ENCODE measurements at regions not wholly inside any gene's neighbourhood (a gene's known extent, or its start where the extent isn't known, plus 50 kb on each side); places are given as distances from the start of the nearest gene placed in this dataset.

GRCh38 chr6:6966569-6966968 lies 141.2 kb upstream of the RREB1 start:
- TF ChIP-seq, protein P1, sequence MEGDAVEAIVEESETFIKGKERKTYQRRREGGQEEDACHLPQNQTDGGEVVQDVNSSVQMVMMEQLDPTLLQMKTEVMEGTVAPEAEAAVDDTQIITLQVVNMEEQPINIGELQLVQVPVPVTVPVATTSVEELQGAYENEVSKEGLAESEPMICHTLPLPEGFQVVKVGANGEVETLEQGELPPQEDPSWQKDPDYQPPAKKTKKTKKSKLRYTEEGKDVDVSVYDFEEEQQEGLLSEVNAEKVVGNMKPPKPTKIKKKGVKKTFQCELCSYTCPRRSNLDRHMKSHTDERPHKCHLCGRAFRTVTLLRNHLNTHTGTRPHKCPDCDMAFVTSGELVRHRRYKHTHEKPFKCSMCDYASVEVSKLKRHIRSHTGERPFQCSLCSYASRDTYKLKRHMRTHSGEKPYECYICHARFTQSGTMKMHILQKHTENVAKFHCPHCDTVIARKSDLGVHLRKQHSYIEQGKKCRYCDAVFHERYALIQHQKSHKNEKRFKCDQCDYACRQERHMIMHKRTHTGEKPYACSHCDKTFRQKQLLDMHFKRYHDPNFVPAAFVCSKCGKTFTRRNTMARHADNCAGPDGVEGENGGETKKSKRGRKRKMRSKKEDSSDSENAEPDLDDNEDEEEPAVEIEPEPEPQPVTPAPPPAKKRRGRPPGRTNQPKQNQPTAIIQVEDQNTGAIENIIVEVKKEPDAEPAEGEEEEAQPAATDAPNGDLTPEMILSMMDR (IDR thresholded peaks at IDR 0.05; ENCODE audit: low read depth, low read length) = no peak

GRCh38 chr6:6968357-6968730 lies 139.4 kb upstream of the RREB1 start:
- H3K4me3 ChIP-seq (ENCODE audit: low read depth, low read length) = no peak overlapping the region
- TF ChIP-seq, protein P1 (IDR thresholded peaks at IDR 0.05; ENCODE audit: low read depth, low read length) = no peak

More at GRCh38 chr6:6966569-6966968, 141.2 kb upstream of the RREB1 start:
- H3K4me3 ChIP-seq (ENCODE audit: low read depth, low read length) = no peak overlapping the region

- TF ChIP-seq, protein P1 (IDR thresholded peaks at IDR 0.05; ENCODE audit: low read depth, low read length) = no peak
- no peak overlapping the region for H3K4me3 ChIP-seq (ENCODE audit: low read depth, low read length)
Measured at GRCh38 chr6:6968731-6969552, 138.8 kb upstream of the RREB1 start.

DNA sequence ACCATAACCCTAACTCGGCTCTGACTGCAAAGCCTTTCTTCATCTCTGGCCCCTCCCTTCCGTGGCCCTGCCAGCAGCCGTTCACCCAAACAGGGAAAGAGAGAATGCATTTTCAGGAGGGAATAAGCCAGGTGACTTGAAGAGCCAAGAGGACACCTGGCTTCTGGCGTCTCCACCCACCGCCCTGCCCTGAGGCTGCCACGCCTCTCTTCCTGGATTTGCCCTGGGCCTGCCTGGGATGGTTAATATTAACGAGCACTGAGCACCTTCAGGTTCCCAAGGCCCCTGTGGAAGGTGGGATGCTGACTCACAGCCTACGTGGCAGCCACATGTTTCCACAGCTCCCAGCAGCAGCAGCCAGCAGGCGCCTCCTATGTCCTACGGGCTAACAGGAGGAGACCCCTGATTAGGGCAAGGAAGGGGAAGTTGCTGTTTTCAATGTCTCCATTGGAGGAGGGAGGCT lies 138.0 kb upstream of the RREB1 start:
- H3K4me3 ChIP-seq (ENCODE audit: low read depth, low read length) = no peak overlapping the region
- TF ChIP-seq, protein P1 (IDR thresholded peaks at IDR 0.05; ENCODE audit: low read depth, low read length) = no peak

- no peak overlapping the region for H3K4me3 ChIP-seq (ENCODE audit: low read depth, low read length)
- TF ChIP-seq, protein P1 (IDR thresholded peaks at IDR 0.05; ENCODE audit: low read depth, low read length) = no peak
Measured at GRCh38 chr6:6970851-6971250, 136.9 kb upstream of the RREB1 start.

DNA sequence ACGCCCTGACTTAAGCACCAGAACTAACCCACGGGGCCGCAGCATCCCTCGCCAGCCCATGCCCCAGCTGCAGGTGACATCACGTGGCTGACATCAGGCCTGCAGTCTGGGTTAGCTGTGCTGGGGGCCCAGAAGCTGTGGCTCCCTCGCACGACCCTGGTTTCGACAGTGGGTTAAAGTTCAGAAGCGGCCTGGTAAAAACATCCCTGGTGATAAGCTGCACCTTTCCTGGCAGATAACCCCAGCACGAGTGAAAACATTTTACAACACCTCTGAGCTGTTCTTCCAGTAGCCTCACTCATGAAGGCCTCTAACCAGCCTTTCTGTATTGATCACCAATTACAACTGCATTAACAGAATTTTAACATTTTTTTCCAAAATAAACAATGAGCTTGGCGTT lies 136.4 kb upstream of the RREB1 start:
- TF ChIP-seq, protein P1 (IDR thresholded peaks at IDR 0.05; ENCODE audit: low read depth, low read length) = no peak
- no peak overlapping the region for H3K4me3 ChIP-seq (ENCODE audit: low read depth, low read length)

DNA sequence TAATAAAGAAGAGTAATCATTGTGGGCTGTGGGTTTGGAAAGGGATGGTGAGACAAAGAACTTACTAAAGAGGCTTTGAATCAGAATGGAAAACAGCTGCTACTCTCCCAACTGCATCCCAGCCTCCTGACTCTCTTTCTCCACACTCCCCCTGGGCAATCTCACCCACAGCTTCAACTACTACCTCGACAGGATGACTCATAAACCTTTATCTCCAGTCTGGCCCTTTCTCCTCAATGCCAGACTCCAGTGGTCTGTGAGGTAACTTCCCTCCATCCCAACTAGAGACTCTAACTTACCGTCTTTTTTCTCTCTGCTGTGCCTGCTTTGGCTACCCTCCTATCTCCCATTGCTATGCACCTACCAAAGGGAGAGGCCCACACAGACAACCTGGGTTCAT lies 135.3 kb upstream of the RREB1 start:
- TF ChIP-seq, protein P1 (IDR thresholded peaks at IDR 0.05; ENCODE audit: low read depth, low read length) = no peak
- no peak overlapping the region for H3K4me3 ChIP-seq (ENCODE audit: low read depth, low read length)

Measured in WI38 (cell line).